ENCODE measurements at regions not wholly inside any gene's neighbourhood (a gene's known extent, or its start where the extent isn't known, plus 50 kb on each side); places are given as distances from the start of the nearest gene placed in this dataset.

GRCh38 chr4:111999801-112000200, 145.5 kb upstream of the FAM241A start:
- intact Hi-C loops (cut with DNase I): no loop called here
- 73 to 83% (median 77%) methylated on average over 3 of the region's 3 CpGs for WGBS, 4 donors

GRCh38 chr4:112001041-112001440, 144.2 kb upstream of the FAM241A start:
- Histone ChIP-seq H3K9me3 (replicated peaks in 1 of 3) (no peaks in the 10 kb centered on the region), H3K4me3 (no peak overlapping the region), H3K27me3 (no peaks in the 10 kb centered on the region), H3K4me1 (replicated peaks in 1 of 2) (no peaks in the 10 kb centered on the region), H3K36me3 (replicated peaks in 1 of 2) (no peaks in the 10 kb centered on the region), H3K27ac (no peak overlapping the region)
- intact Hi-C loops (cut with DNase I): no loop called here
- DNase-seq: no peak
- TF ChIP-seq POLR2A (IDR thresholded peaks at IDR 0.05): no peak
- TF ChIP-seq CTCF (IDR thresholded peaks at IDR 0.05): no peak
- WGBS, 4 donors: 55 to 74% (median 65%) methylated on average over 1 of the region's 1 CpG

More at GRCh38 chr4:111999801-112000200, 145.5 kb upstream of the FAM241A start:
- H3K9me3 ChIP-seq (replicated peaks in 1 of 3): no peaks in the 10 kb centered on the region
- H3K27ac ChIP-seq: no peak overlapping the region
- no peaks in the 10 kb centered on the region for H3K27me3 ChIP-seq
- DNase-seq: no peak
- no peaks in the 10 kb centered on the region for H3K4me1 ChIP-seq (replicated peaks in 1 of 2)
- TF ChIP-seq CTCF (IDR thresholded peaks at IDR 0.05) (no peak), POLR2A (IDR thresholded peaks at IDR 0.05) (no peak)
- H3K4me3 ChIP-seq: no peak overlapping the region
- no peaks in the 10 kb centered on the region for H3K36me3 ChIP-seq (replicated peaks in 1 of 2)

GRCh38 chr4:112002248-112002661, 143.0 kb upstream of the FAM241A start:
- TF ChIP-seq CTCF (IDR thresholded peaks at IDR 0.05) (no peak), POLR2A (IDR thresholded peaks at IDR 0.05) (no peak)
- H3K27ac ChIP-seq: no peak overlapping the region
- no peaks in the 10 kb centered on the region for H3K36me3 ChIP-seq (replicated peaks in 1 of 2)
- no peak for DNase-seq
- H3K9me3 ChIP-seq (replicated peaks in 1 of 3): no peaks in the 10 kb centered on the region
- WGBS, 4 donors: 59 to 73% (median 65%) methylated on average over 2 of the region's 2 CpGs
- intact Hi-C loops (cut with DNase I): no loop called here
- H3K4me3 ChIP-seq: no peak overlapping the region
- H3K27me3 ChIP-seq: no peaks in the 10 kb centered on the region
- H3K4me1 ChIP-seq (replicated peaks in 1 of 2): no peaks in the 10 kb centered on the region

- Histone ChIP-seq H3K36me3 (replicated peaks in 1 of 2) (no peaks in the 10 kb centered on the region), H3K4me3 (no peak overlapping the region), H3K27ac (no peak overlapping the region), H3K27me3 (no peaks in the 10 kb centered on the region), H3K9me3 (replicated peaks in 1 of 3) (no peaks in the 10 kb centered on the region), H3K4me1 (replicated peaks in 1 of 2) (no peaks in the 10 kb centered on the region)
- WGBS, 4 donors: 53 to 75% (median 61%) methylated on average over 2 of the region's 2 CpGs
- DNase-seq: no peak
- TF ChIP-seq CTCF (IDR thresholded peaks at IDR 0.05) (no peak), POLR2A (IDR thresholded peaks at IDR 0.05) (no peak)
- intact Hi-C loops (cut with DNase I): no loop called here
Measured at GRCh38 chr4:112003231-112003907, 141.9 kb upstream of the FAM241A start.
